SK-N-SH treated with all-trans-retinoic acid at 6 μM for 48 hours (cell line): ENCODE measurements at regions not wholly inside any gene's neighbourhood (a gene's known extent, or its start where the extent isn't known, plus 50 kb on each side); places are given as distances from the start of the nearest gene placed in this dataset.

Source experiments
- ATAC-seq: fragments of 200-7000 bp; cut with Tn5 transposase; 3 replicates; pipeline ENCODE4 v1.9.1; 2020; ENCODE audit warnings: mild to moderate bottlenecking, moderate library complexity
- ARNTL ChIP-seq: fragments of 450-650 bp; formaldehyde crosslinking; IDR thresholded peaks from 2 replicates; pipeline ENCODE4 v1.5.0; 2020; ENCODE audit warnings: low read depth, mild to moderate bottlenecking, moderate library complexity, borderline replicate concordance
- BACH2 ChIP-seq: fragments of 250-450 bp; sonication (Bioruptor Pico); IDR thresholded peaks from 2 replicates; pipeline ENCODE4 v1.9.0; 2021; ENCODE audit warnings: mild to moderate bottlenecking, borderline replicate concordance
- CREB5 ChIP-seq: fragments of 250-450 bp; sonication (Bioruptor Pico); IDR thresholded peaks from 2 replicates; pipeline ENCODE4 v1.5.1; 2020; ENCODE audit warnings: low read depth, mild to moderate bottlenecking, moderate library complexity
- CSDC2 ChIP-seq: fragments of 250-450 bp; sonication (Bioruptor Pico); IDR thresholded peaks from 2 replicates; pipeline ENCODE4 v1.5.0; 2020; ENCODE audit warnings: mild to moderate bottlenecking, moderate library complexity
- CSRNP3 ChIP-seq: fragments of 250-450 bp; sonication (Bioruptor Pico); IDR thresholded peaks from 2 replicates; pipeline ENCODE4 v1.5.1; 2021; ENCODE audit warnings: mild to moderate bottlenecking, moderate library complexity
- ESRRG ChIP-seq: fragments of 250-450 bp; sonication (Bioruptor Pico); IDR thresholded peaks from 2 replicates; pipeline ENCODE4 v1.6.1; 2021; ENCODE audit warnings: mild to moderate bottlenecking
- GLIS3 ChIP-seq: fragments of 250-450 bp; sonication (Bioruptor Pico); IDR thresholded peaks from 2 replicates; pipeline ENCODE4 v1.5.0; 2020; ENCODE audit warnings: mild to moderate bottlenecking, moderate library complexity
- ISL1 ChIP-seq: fragments of 250-450 bp; sonication (Bioruptor Pico); IDR thresholded peaks from 2 replicates; pipeline ENCODE4 v2.1.2; 2022; ENCODE audit warnings: mild to moderate bottlenecking, moderate library complexity
- OSR1 ChIP-seq: fragments of 250-450 bp; sonication (Bioruptor Pico); IDR thresholded peaks from 2 replicates; pipeline ENCODE4 v1.8.0; 2022; ENCODE audit warnings: moderate library complexity, mild to moderate bottlenecking, inconsistent platforms
- PATZ1 ChIP-seq: fragments of 250-450 bp; sonication (Bioruptor Pico); IDR thresholded peaks from 2 replicates; pipeline ENCODE4 v1.8.0; 2020; ENCODE audit warnings: mild to moderate bottlenecking, moderate library complexity, borderline replicate concordance
- POU6F1 ChIP-seq: fragments of 250-450 bp; sonication (Bioruptor Pico); IDR thresholded peaks from 2 replicates; pipeline ENCODE4 v1.8.0; 2021; ENCODE audit warnings: low read depth, mild to moderate bottlenecking, moderate library complexity, borderline replicate concordance
- PPARA ChIP-seq: fragments of 250-450 bp; sonication (Bioruptor Pico); IDR thresholded peaks from 2 replicates; pipeline ENCODE4 v1.5.0; 2020; ENCODE audit warnings: mild to moderate bottlenecking, borderline replicate concordance
- RARB ChIP-seq: fragments of 250-450 bp; sonication (Bioruptor Pico); IDR thresholded peaks from 2 replicates; pipeline ENCODE4 v1.8.0; 2021; ENCODE audit warnings: mild to moderate bottlenecking, moderate library complexity
- SNAI2 ChIP-seq: fragments of 250-450 bp; sonication (Bioruptor Pico); IDR thresholded peaks from 2 replicates; pipeline ENCODE4 v1.5.0; 2020; ENCODE audit warnings: mild to moderate bottlenecking, moderate library complexity
- TCF4 ChIP-seq: fragments of 250-450 bp; sonication (Bioruptor Pico); IDR thresholded peaks from 2 replicates; pipeline ENCODE4 v1.8.0; 2021; ENCODE audit warnings: mild to moderate bottlenecking, moderate library complexity, borderline replicate concordance
- TOX ChIP-seq: fragments of 250-450 bp; sonication (Bioruptor Pico); IDR thresholded peaks from 2 replicates; pipeline ENCODE4 v1.8.0; 2021; ENCODE audit warnings: mild to moderate bottlenecking, moderate library complexity, borderline replicate concordance
- ZC3H10 ChIP-seq: fragments of 250-450 bp; sonication (Bioruptor Pico); IDR thresholded peaks from 2 replicates; pipeline ENCODE4 v1.5.1; 2021; ENCODE audit warnings: mild to moderate bottlenecking, moderate library complexity
- ZFP3 ChIP-seq: fragments of 250-450 bp; sonication (Bioruptor Pico); IDR thresholded peaks from 2 replicates; pipeline ENCODE4 v1.5.0; 2020; ENCODE audit warnings: mild to moderate bottlenecking, moderate library complexity
- ZFP30 ChIP-seq: fragments of 450-650 bp; formaldehyde crosslinking; IDR thresholded peaks from 2 replicates; pipeline ENCODE4 v1.5.0; 2022; ENCODE audit warnings: mild to moderate bottlenecking, moderate library complexity
- ZNF565 ChIP-seq: fragments of 450-650 bp; formaldehyde crosslinking; conservative IDR thresholded peaks from 2 replicates; pipeline ENCODE4 v1.5.0; 2020; ENCODE audit warnings: low read depth, mild to moderate bottlenecking, moderate library complexity
- ZNF70 ChIP-seq: fragments of 450-650 bp; formaldehyde crosslinking; IDR thresholded peaks from 2 replicates; pipeline ENCODE4 v1.5.0; 2020; ENCODE audit warnings: mild to moderate bottlenecking, moderate library complexity
- ZNF8 ChIP-seq: fragments of 450-650 bp; formaldehyde crosslinking; IDR thresholded peaks from 2 replicates; pipeline ENCODE4 v1.5.0; 2020; ENCODE audit warnings: mild to moderate bottlenecking, moderate library complexity

- no peak for ATAC-seq
- TF ChIP-seq CSDC2 (CRISPR knock-in tag) (no peak), BACH2 (CRISPR knock-in tag) (no peak), CSRNP3 (no peak), ZNF70 (CRISPR knock-in tag) (no peak), ZFP3 (CRISPR knock-in tag) (no peak), ZNF565 (CRISPR knock-in tag) (no peak), TCF4 (CRISPR knock-in tag) (no peak), ESRRG (CRISPR knock-in tag) (no peak), ARNTL (CRISPR knock-in tag) (no peak), PATZ1 (CRISPR knock-in tag) (no peak), ZC3H10 (CRISPR knock-in tag) (no peak), TOX (no peak), ZFP30 (CRISPR knock-in tag) (no peak)
These were observed 155.2 kb downstream of the ZIC5 start for GRCh38 chr13:99816321-99816720.

- TF ChIP-seq PATZ1 (CRISPR knock-in tag) (no peak), POU6F1 (CRISPR knock-in tag) (no peak), ZC3H10 (CRISPR knock-in tag) (no peak), TOX (no peak), BACH2 (CRISPR knock-in tag) (no peak), ESRRG (CRISPR knock-in tag) (no peak), ZNF70 (CRISPR knock-in tag) (no peak), ZFP3 (CRISPR knock-in tag) (no peak), TCF4 (CRISPR knock-in tag) (no peak), ZFP30 (CRISPR knock-in tag) (no peak), ZNF8 (CRISPR knock-in tag) (no peak), CSRNP3 (no peak), SNAI2 (CRISPR knock-in tag) (no peak), OSR1 (CRISPR knock-in tag) (no peak), ZNF565 (CRISPR knock-in tag) (no peak), CREB5 (no peak)
- no peak for ATAC-seq
These were observed 158.1 kb downstream of the ZIC5 start for GRCh38 chr13:99813336-99814095.

- ATAC-seq: peak; percentile 93
- TF ChIP-seq TOX (no peak), SNAI2 (CRISPR knock-in tag) (no peak), BACH2 (CRISPR knock-in tag) (no peak), ARNTL (CRISPR knock-in tag) (no peak), ZNF565 (CRISPR knock-in tag) (no peak), RARB (no peak), ESRRG (CRISPR knock-in tag) (no peak), PATZ1 (CRISPR knock-in tag) (peak; percentile 64; the same call in 1 of the 2 replicates), CREB5 (0 out of 2 replicates have a peak, but pooled peaks have one; percentile 30), ZFP30 (CRISPR knock-in tag) (no peak), CSDC2 (CRISPR knock-in tag) (no peak), PPARA (CRISPR knock-in tag) (no peak), ZNF8 (CRISPR knock-in tag) (no peak), ZFP3 (CRISPR knock-in tag) (no peak), ISL1 (peak; percentile 65), GLIS3 (CRISPR knock-in tag) (no peak)
These were observed 158.9 kb downstream of the ZIC5 start for GRCh38 chr13:99812625-99813024.
